IPS-18a (cell line): ENCODE measurements at regions not wholly inside any gene's neighbourhood (a gene's known extent, or its start where the extent isn't known, plus 50 kb on each side); places are given as distances from the start of the nearest gene placed in this dataset.

Experiments
- H3K27ac ChIP-seq: one replicate; pipeline ENCODE4 v1.5.1; 2013; ENCODE audit warnings: low read length
- H3K27me3 ChIP-seq: one replicate; pipeline ENCODE4 v1.6.1; 2013; ENCODE audit warnings: mild to moderate bottlenecking, low read length; ENCODE audit not compliant: control insufficient read depth, insufficient read depth
- H3K36me3 ChIP-seq: one replicate; pipeline ENCODE4 v1.6.1; 2013; ENCODE audit warnings: low read depth, low read length; ENCODE audit not compliant: control insufficient read depth
- H3K4me1 ChIP-seq: one replicate; pipeline ENCODE4 v1.6.1; 2013; ENCODE audit warnings: low read depth, low read length; ENCODE audit not compliant: control insufficient read depth
- H3K4me3 ChIP-seq: one replicate; pipeline ENCODE4 v1.5.1; 2013; ENCODE audit warnings: low read length
- H3K9ac ChIP-seq: one replicate; pipeline ENCODE4 v1.6.1; 2013; ENCODE audit warnings: mild to moderate bottlenecking, low read length, moderate library complexity
- H3K9me3 ChIP-seq: one replicate; pipeline ENCODE4 v1.6.1; 2013; ENCODE audit warnings: low read depth, low read length; ENCODE audit not compliant: control insufficient read depth

GRCh38 chr14:85316701-85317410 lies 213.1 kb upstream of the FLRT2 start:
- Histone ChIP-seq H3K9me3 (no peaks in the 10 kb centered on the region), H3K36me3 (no peaks in the 10 kb centered on the region), H3K4me1 (peaks cover 30% of the 10 kb centered on the region), H3K27ac (no peak overlapping the region), H3K9ac (no peak overlapping the region), H3K4me3 (no peak overlapping the region), H3K27me3 (no peaks in the 10 kb centered on the region)

GRCh38 chr14:85317491-85318021 lies 212.4 kb upstream of the FLRT2 start:
- H3K9me3 ChIP-seq: no peaks in the 10 kb centered on the region
- no peaks in the 10 kb centered on the region for H3K27me3 ChIP-seq
- H3K4me3 ChIP-seq: no peak overlapping the region
- H3K4me1 ChIP-seq: peaks cover 23% of the 10 kb centered on the region
- no peaks in the 10 kb centered on the region for H3K36me3 ChIP-seq
- no peak overlapping the region for H3K9ac ChIP-seq
- no peak overlapping the region for H3K27ac ChIP-seq

- H3K27me3 ChIP-seq: no peaks in the 10 kb centered on the region
- no peaks in the 10 kb centered on the region for H3K36me3 ChIP-seq
- H3K4me1 ChIP-seq: peaks cover 13% of the 10 kb centered on the region
- H3K9ac ChIP-seq: no peak overlapping the region
- H3K9me3 ChIP-seq: no peaks in the 10 kb centered on the region
- H3K4me3 ChIP-seq: no peak overlapping the region
- no peak overlapping the region for H3K27ac ChIP-seq
Observed at GRCh38 chr14:85319101-85319500, 210.8 kb upstream of the FLRT2 start.

GRCh38 chr14:85319998-85320630 lies 209.8 kb upstream of the FLRT2 start:
- Histone ChIP-seq H3K4me1 (peaks cover 12% of the 10 kb centered on the region), H3K36me3 (no peaks in the 10 kb centered on the region), H3K4me3 (no peak overlapping the region), H3K9me3 (no peaks in the 10 kb centered on the region), H3K9ac (no peak overlapping the region), H3K27me3 (no peaks in the 10 kb centered on the region), H3K27ac (no peak overlapping the region)

- no peaks in the 10 kb centered on the region for H3K9me3 ChIP-seq
- no peaks in the 10 kb centered on the region for H3K4me1 ChIP-seq
- no peak overlapping the region for H3K27ac ChIP-seq
- H3K27me3 ChIP-seq: no peaks in the 10 kb centered on the region
- H3K9ac ChIP-seq: no peak overlapping the region
- H3K4me3 ChIP-seq: no peak overlapping the region
- H3K36me3 ChIP-seq: no peaks in the 10 kb centered on the region
Observed at GRCh38 chr14:85325134-85326017, 204.6 kb upstream of the FLRT2 start.

- no peaks in the 10 kb centered on the region for H3K36me3 ChIP-seq
- H3K27ac ChIP-seq: no peak overlapping the region
- H3K4me1 ChIP-seq: no peaks in the 10 kb centered on the region
- no peaks in the 10 kb centered on the region for H3K9me3 ChIP-seq
- H3K27me3 ChIP-seq: no peaks in the 10 kb centered on the region
- no peak overlapping the region for H3K4me3 ChIP-seq
- H3K9ac ChIP-seq: no peak overlapping the region
Observed at GRCh38 chr14:85332401-85332800, 197.5 kb upstream of the FLRT2 start.

- H3K4me3 ChIP-seq: no peak overlapping the region
- H3K36me3 ChIP-seq: no peaks in the 10 kb centered on the region
- no peaks in the 10 kb centered on the region for H3K4me1 ChIP-seq
- no peaks in the 10 kb centered on the region for H3K27me3 ChIP-seq
- no peak overlapping the region for H3K9ac ChIP-seq
- no peaks in the 10 kb centered on the region for H3K9me3 ChIP-seq
- H3K27ac ChIP-seq: no peak overlapping the region
Observed at GRCh38 chr14:85333313-85333712, 196.6 kb upstream of the FLRT2 start.

GRCh38 chr14:85333841-85334240 lies 196.1 kb upstream of the FLRT2 start:
- no peak overlapping the region for H3K4me3 ChIP-seq
- H3K9me3 ChIP-seq: no peaks in the 10 kb centered on the region
- H3K27ac ChIP-seq: no peak overlapping the region
- no peak overlapping the region for H3K9ac ChIP-seq
- H3K27me3 ChIP-seq: no peaks in the 10 kb centered on the region
- no peaks in the 10 kb centered on the region for H3K36me3 ChIP-seq
- no peaks in the 10 kb centered on the region for H3K4me1 ChIP-seq

- Histone ChIP-seq H3K4me3 (no peak overlapping the region), H3K36me3 (no peaks in the 10 kb centered on the region), H3K4me1 (no peaks in the 10 kb centered on the region), H3K27ac (no peak overlapping the region), H3K27me3 (no peaks in the 10 kb centered on the region), H3K9me3 (no peaks in the 10 kb centered on the region), H3K9ac (no peak overlapping the region)
Observed at GRCh38 chr14:85334316-85334715, 195.6 kb upstream of the FLRT2 start.

- H3K27ac ChIP-seq: no peak overlapping the region
- H3K27me3 ChIP-seq: no peaks in the 10 kb centered on the region
- no peak overlapping the region for H3K9ac ChIP-seq
- H3K4me3 ChIP-seq: no peak overlapping the region
- H3K4me1 ChIP-seq: no peaks in the 10 kb centered on the region
- no peaks in the 10 kb centered on the region for H3K9me3 ChIP-seq
- no peaks in the 10 kb centered on the region for H3K36me3 ChIP-seq
Observed at GRCh38 chr14:85336257-85336656, 193.7 kb upstream of the FLRT2 start.

GRCh38 chr14:85336817-85337216 lies 193.1 kb upstream of the FLRT2 start:
- no peak overlapping the region for H3K4me3 ChIP-seq
- no peak overlapping the region for H3K9ac ChIP-seq
- no peaks in the 10 kb centered on the region for H3K4me1 ChIP-seq
- no peaks in the 10 kb centered on the region for H3K9me3 ChIP-seq
- H3K27me3 ChIP-seq: no peaks in the 10 kb centered on the region
- H3K27ac ChIP-seq: no peak overlapping the region
- H3K36me3 ChIP-seq: no peaks in the 10 kb centered on the region
